Adrenal gland (tissue), 5 donors: ENCODE measurements at regions not wholly inside any gene's neighbourhood (a gene's known extent, or its start where the extent isn't known, plus 50 kb on each side); places are given as distances from the start of the nearest gene placed in this dataset.

ENCODE experiments used
- CTCF ChIP-seq, 6 experiments: fragments of 450-650 bp in 4 of 6; fragments of 200-600 bp in 2 of 6; sonication (generic) in 1 of 6; IDR thresholded peaks; 1 replicate in 5 of 6; 2 replicates in 1 of 6; pipeline versions ENCODE4 v1.5.1 to v1.8.0; 2016 to 2021; ENCODE audit warnings: antibody characterized with exemption in 6 of 6, mild to moderate bottlenecking in 2 of 6, moderate library complexity in 1 of 6
- POLR2A ChIP-seq, 2 donors: fragments of 450-650 bp; IDR thresholded peaks; one replicate each; pipeline ENCODE4 v1.6.1; 2017; ENCODE audit warnings: antibody characterized with exemption in 2 of 2, mild to moderate bottlenecking in 2 of 2, moderate library complexity in 1 of 2
- donor health status: DM: no; HTN: no; CAD: no.

DNA sequence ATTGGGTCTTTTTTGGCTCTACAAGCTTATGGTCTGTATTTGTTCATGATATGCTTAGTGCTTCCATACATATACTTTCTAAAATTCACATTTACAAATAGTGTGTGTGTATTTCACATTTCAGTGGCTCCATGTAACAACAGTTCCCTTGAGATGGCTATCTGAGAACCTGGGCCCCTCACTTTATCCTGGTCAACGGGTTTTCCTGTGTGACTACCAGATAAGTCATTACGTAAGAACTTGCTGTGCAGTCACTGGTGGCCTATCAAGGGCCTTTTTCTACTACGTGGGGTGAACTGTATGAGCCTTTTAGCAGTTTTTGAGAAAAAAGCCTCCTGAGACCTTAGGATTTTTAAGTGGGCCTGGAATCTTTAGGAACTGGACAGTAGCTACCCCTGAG, 454.1 kb downstream of the PCNX1 start:
- TF ChIP-seq POLR2A (IDR thresholded peaks at IDR 0.05) (no peak), CTCF (IDR thresholded peaks at IDR 0.05) (no peak)
